Central memory CD8-positive, alpha-beta T cell (primary cell): ENCODE measurements at regions not wholly inside any gene's neighbourhood (a gene's known extent, or its start where the extent isn't known, plus 50 kb on each side); places are given as distances from the start of the nearest gene placed in this dataset.

ENCODE experiments used
- ATAC-seq: fragments of 150-1000 bp; cut with Tn5 transposase; replicated peaks from 2 replicates; pipeline ENCODE4 v1.10.0; 2022; ENCODE audit warnings: mild to moderate bottlenecking, moderate FRiP score, moderate number of reproducible peaks; ENCODE audit not compliant: poor library complexity, severe bottlenecking; ENCODE audit errors: extremely low read depth
- DNase-seq, 2 donors: peaks; one replicate each; pipeline ENCODE4 v3.0.0; 2021; ENCODE audit warnings: low spot score in 2 of 2
- H3K27ac Mint-ChIP-seq: one replicate; pipeline ENCODE4 v1.8.0; 2022; ENCODE audit warnings: low read depth, mild to moderate bottlenecking, moderate library complexity, mixed read lengths
- H3K27me3 Mint-ChIP-seq: one replicate; pipeline ENCODE4 v1.8.0; 2022; ENCODE audit warnings: mixed read lengths
- H3K36me3 Mint-ChIP-seq: one replicate; pipeline ENCODE4 v1.8.0; 2022; ENCODE audit warnings: mild to moderate bottlenecking, moderate library complexity, mixed read lengths; ENCODE audit not compliant: insufficient read depth
- H3K4me1 Mint-ChIP-seq: one replicate; pipeline ENCODE4 v1.8.0; 2022; ENCODE audit warnings: mixed read lengths
- H3K4me3 Mint-ChIP-seq: one replicate; pipeline ENCODE4 v1.8.0; 2022; ENCODE audit warnings: mild to moderate bottlenecking, moderate library complexity, mixed read lengths
- H3K9me3 Mint-ChIP-seq: one replicate; pipeline ENCODE4 v1.8.0; 2022; ENCODE audit warnings: mixed read lengths

- ATAC-seq (no peak), DNase-seq (no peak)
- Mint-ChIP-seq H3K4me1 (peaks cover 17% of the 10 kb centered on the region), H3K9me3 (no peaks in the 10 kb centered on the region), H3K27me3 (peaks cover 51% of the 10 kb centered on the region), H3K4me3 (no peak overlapping the region), H3K27ac (no peak overlapping the region), H3K36me3 (no peaks in the 10 kb centered on the region)
These were observed 278.2 kb downstream of the RRAGC start for GRCh38 chr1:38581396-38581795.

- Mint-ChIP-seq H3K36me3 (no peaks in the 10 kb centered on the region), H3K4me3 (no peak overlapping the region), H3K4me1 (peaks cover 14% of the 10 kb centered on the region), H3K9me3 (no peaks in the 10 kb centered on the region), H3K27me3 (peaks cover 59% of the 10 kb centered on the region), H3K27ac (no peak overlapping the region)
- ATAC-seq (no peak), DNase-seq (no peak)
These were observed 279.0 kb downstream of the RRAGC start for GRCh38 chr1:38580594-38580993.

GRCh38 chr1:38579056-38579455 is 280.5 kb downstream of the RRAGC start:
- H3K9me3 Mint-ChIP-seq = no peaks in the 10 kb centered on the region
- no peak overlapping the region for H3K27ac Mint-ChIP-seq
- peaks cover 7% of the 10 kb centered on the region for H3K4me1 Mint-ChIP-seq
- peaks cover 70% of the 10 kb centered on the region for H3K27me3 Mint-ChIP-seq
- DNase-seq = no peak
- peaks cover 2% of the 10 kb centered on the region for H3K36me3 Mint-ChIP-seq
- ATAC-seq = no peak
- H3K4me3 Mint-ChIP-seq = no peak overlapping the region

- H3K27ac Mint-ChIP-seq = no peak overlapping the region
- peaks cover 70% of the 10 kb centered on the region for H3K27me3 Mint-ChIP-seq
- peak overlapping the region; percentile 15 for H3K4me3 Mint-ChIP-seq
- DNase-seq = no peak
- H3K4me1 Mint-ChIP-seq = peaks cover 7% of the 10 kb centered on the region
- no peak for ATAC-seq
- peaks cover 2% of the 10 kb centered on the region for H3K36me3 Mint-ChIP-seq
- no peaks in the 10 kb centered on the region for H3K9me3 Mint-ChIP-seq
These were observed 281.2 kb downstream of the RRAGC start for GRCh38 chr1:38578271-38578951.

- Mint-ChIP-seq H3K36me3 (peaks cover 2% of the 10 kb centered on the region), H3K27me3 (peaks cover 70% of the 10 kb centered on the region), H3K4me1 (peaks cover 7% of the 10 kb centered on the region), H3K27ac (no peak overlapping the region), H3K4me3 (peak overlapping the region; percentile 15), H3K9me3 (no peaks in the 10 kb centered on the region)
- no peak for ATAC-seq
- DNase-seq = no peak
These were observed 281.7 kb downstream of the RRAGC start for GRCh38 chr1:38577937-38578270.

GRCh38 chr1:38577385-38577784 is 282.2 kb downstream of the RRAGC start:
- H3K27ac Mint-ChIP-seq = no peak overlapping the region
- peaks cover 7% of the 10 kb centered on the region for H3K4me1 Mint-ChIP-seq
- peak overlapping the region; percentile 15 for H3K4me3 Mint-ChIP-seq

GRCh38 chr1:38576241-38576640 is 283.3 kb downstream of the RRAGC start:
- Mint-ChIP-seq H3K27me3 (peaks cover 74% of the 10 kb centered on the region), H3K4me3 (no peak overlapping the region), H3K9me3 (no peaks in the 10 kb centered on the region), H3K27ac (no peak overlapping the region), H3K4me1 (peaks cover 7% of the 10 kb centered on the region), H3K36me3 (peaks cover 2% of the 10 kb centered on the region)
- ATAC-seq = no peak
- no peak for DNase-seq

More at GRCh38 chr1:38577385-38577784, 282.2 kb downstream of the RRAGC start:
- Mint-ChIP-seq H3K9me3 (no peaks in the 10 kb centered on the region), H3K36me3 (peaks cover 2% of the 10 kb centered on the region), H3K27me3 (peaks cover 73% of the 10 kb centered on the region)
- no peak for DNase-seq
- no peak for ATAC-seq

GRCh38 chr1:38571726-38572125 is 287.8 kb downstream of the RRAGC start:
- Mint-ChIP-seq H3K27ac (no peak overlapping the region), H3K9me3 (no peaks in the 10 kb centered on the region), H3K4me1 (no peaks in the 10 kb centered on the region), H3K27me3 (peaks cover 74% of the 10 kb centered on the region), H3K4me3 (no peak overlapping the region), H3K36me3 (peaks cover 2% of the 10 kb centered on the region)
- DNase-seq (no peak), ATAC-seq (no peak)

GRCh38 chr1:38570657-38570975 is 289.0 kb downstream of the RRAGC start:
- Mint-ChIP-seq H3K4me1 (no peaks in the 10 kb centered on the region), H3K4me3 (no peak overlapping the region), H3K9me3 (no peaks in the 10 kb centered on the region), H3K27ac (no peak overlapping the region), H3K27me3 (peaks cover 77% of the 10 kb centered on the region), H3K36me3 (peaks cover 2% of the 10 kb centered on the region)
- DNase-seq (no peak), ATAC-seq (no peak)

- ATAC-seq (no peak), DNase-seq (no peak)
- peaks cover 77% of the 10 kb centered on the region for H3K27me3 Mint-ChIP-seq
- H3K4me1 Mint-ChIP-seq = no peaks in the 10 kb centered on the region
- H3K36me3 Mint-ChIP-seq = peaks cover 2% of the 10 kb centered on the region
- no peak overlapping the region for H3K27ac Mint-ChIP-seq
- H3K4me3 Mint-ChIP-seq = no peak overlapping the region
- H3K9me3 Mint-ChIP-seq = no peaks in the 10 kb centered on the region
These were observed 289.5 kb downstream of the RRAGC start for GRCh38 chr1:38569932-38570656.

- ATAC-seq = no peak
- Mint-ChIP-seq H3K27ac (no peak overlapping the region), H3K27me3 (peaks cover 90% of the 10 kb centered on the region), H3K4me1 (peaks cover 14% of the 10 kb centered on the region), H3K36me3 (no peaks in the 10 kb centered on the region), H3K9me3 (no peaks in the 10 kb centered on the region), H3K4me3 (no peak overlapping the region)
- no peak for DNase-seq
These were observed 291.3 kb downstream of the RRAGC start for GRCh38 chr1:38568061-38568857.

- Mint-ChIP-seq H3K27ac (no peak overlapping the region), H3K4me1 (peaks cover 22% of the 10 kb centered on the region), H3K4me3 (no peak overlapping the region), H3K27me3 (peaks cover 95% of the 10 kb centered on the region), H3K9me3 (no peaks in the 10 kb centered on the region), H3K36me3 (no peaks in the 10 kb centered on the region)
- ATAC-seq (no peak), DNase-seq (no peak)
These were observed 292.2 kb downstream of the RRAGC start for GRCh38 chr1:38567401-38567800.
